ENCODE measurements at regions not wholly inside any gene's neighbourhood (a gene's known extent, or its start where the extent isn't known, plus 50 kb on each side); places are given as distances from the start of the nearest gene placed in this dataset.

GRCh38 chr11:115613004-115613403 is 108.8 kb upstream of the CADM1 start:
- no peak overlapping the region for H3K4me2 ChIP-seq (ENCODE audit: low read length)
- TF ChIP-seq EZH2phosphoT487 (IDR thresholded peaks at IDR 0.05; ENCODE audit: borderline replicate concordance, low read length) (no peak), CTCF (IDR thresholded peaks at IDR 0.05; ENCODE audit: low read depth, low read length, poor library complexity, severe bottlenecking) (no peak)
- no peaks in the 10 kb centered on the region for H3K36me3 ChIP-seq (ENCODE audit: control insufficient read depth, low read length)

GRCh38 chr11:115612046-115612730 is 108.0 kb upstream of the CADM1 start:
- Histone ChIP-seq H3K4me2 (ENCODE audit: low read length) (no peak overlapping the region), H3K36me3 (ENCODE audit: control insufficient read depth, low read length) (no peaks in the 10 kb centered on the region), H3F3A (ENCODE audit: control insufficient read depth, insufficient read depth) (no peaks in the 10 kb centered on the region), H3K9me3 (ENCODE audit: control insufficient read depth, insufficient read depth, low read length) (no peaks in the 10 kb centered on the region), H3K27ac (ENCODE audit: low read depth, low read length) (no peak overlapping the region), H3K79me2 (ENCODE audit: control insufficient read depth, low read length) (no peaks in the 10 kb centered on the region), H3K27me3 (ENCODE audit: control insufficient read depth, low read length) (no peaks in the 10 kb centered on the region), H4K20me1 (ENCODE audit: control insufficient read depth, insufficient read depth, low read depth, low read length) (no peaks in the 10 kb centered on the region), H3K4me1 (ENCODE audit: control insufficient read depth, low read length) (no peaks in the 10 kb centered on the region), H3K4me3 (ENCODE audit: low read length) (no peak overlapping the region), H3K9me2 (replicated peaks; ENCODE audit: control insufficient read depth, low read length) (no peaks in the 10 kb centered on the region)
- TF ChIP-seq EZH2phosphoT487 (IDR thresholded peaks at IDR 0.05; ENCODE audit: borderline replicate concordance, low read length) (no peak), CTCF (IDR thresholded peaks at IDR 0.05; ENCODE audit: low read depth, low read length, poor library complexity, severe bottlenecking) (no peak)

More at GRCh38 chr11:115613004-115613403, 108.8 kb upstream of the CADM1 start:
- no peaks in the 10 kb centered on the region for H4K20me1 ChIP-seq (ENCODE audit: control insufficient read depth, insufficient read depth, low read depth, low read length)
- no peaks in the 10 kb centered on the region for H3K9me3 ChIP-seq (ENCODE audit: control insufficient read depth, insufficient read depth, low read length)
- H3K4me3 ChIP-seq (ENCODE audit: low read length): no peak overlapping the region
- no peak overlapping the region for H3K27ac ChIP-seq (ENCODE audit: low read depth, low read length)
- no peaks in the 10 kb centered on the region for H3K79me2 ChIP-seq (ENCODE audit: control insufficient read depth, low read length)
- no peaks in the 10 kb centered on the region for H3K27me3 ChIP-seq (ENCODE audit: control insufficient read depth, low read length)
- no peaks in the 10 kb centered on the region for H3K9me2 ChIP-seq (replicated peaks; ENCODE audit: control insufficient read depth, low read length)
- no peaks in the 10 kb centered on the region for H3K4me1 ChIP-seq (ENCODE audit: control insufficient read depth, low read length)
- no peaks in the 10 kb centered on the region for H3F3A ChIP-seq (ENCODE audit: control insufficient read depth, insufficient read depth)

DNA sequence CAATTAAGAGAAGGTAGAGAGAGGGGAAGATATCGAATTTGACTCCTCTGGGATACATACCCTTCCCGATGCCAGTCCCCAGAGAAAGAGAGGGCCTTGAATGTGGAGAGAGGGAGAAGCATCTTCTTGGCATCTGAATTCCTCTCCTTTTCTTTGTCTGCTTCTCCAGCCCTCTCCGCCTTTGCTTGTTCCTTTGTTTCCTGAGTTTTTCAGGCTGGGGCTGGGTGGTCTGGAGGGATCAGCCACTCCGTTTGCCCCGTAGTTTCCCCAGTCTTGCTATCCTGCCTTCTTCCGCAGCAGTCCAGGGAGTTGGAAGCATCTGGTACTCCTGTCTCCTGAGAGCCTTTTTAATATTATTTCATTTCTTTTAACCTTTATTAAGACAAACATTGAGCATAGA is 107.1 kb upstream of the CADM1 start:
- no peaks in the 10 kb centered on the region for H3K79me2 ChIP-seq (ENCODE audit: control insufficient read depth, low read length)
- H3K27me3 ChIP-seq (ENCODE audit: control insufficient read depth, low read length): no peaks in the 10 kb centered on the region
- H3K4me2 ChIP-seq (ENCODE audit: low read length): no peak overlapping the region
- H3K27ac ChIP-seq (ENCODE audit: low read depth, low read length): no peak overlapping the region
- no peaks in the 10 kb centered on the region for H3K9me3 ChIP-seq (ENCODE audit: control insufficient read depth, insufficient read depth, low read length)
- no peaks in the 10 kb centered on the region for H3F3A ChIP-seq (ENCODE audit: control insufficient read depth, insufficient read depth)
- no peak overlapping the region for H3K4me3 ChIP-seq (ENCODE audit: low read length)
- no peaks in the 10 kb centered on the region for H4K20me1 ChIP-seq (ENCODE audit: control insufficient read depth, insufficient read depth, low read depth, low read length)
- TF ChIP-seq EZH2phosphoT487 (IDR thresholded peaks at IDR 0.05; ENCODE audit: borderline replicate concordance, low read length) (no peak), CTCF (IDR thresholded peaks at IDR 0.05; ENCODE audit: low read depth, low read length, poor library complexity, severe bottlenecking) (no peak)
- H3K9me2 ChIP-seq (replicated peaks; ENCODE audit: control insufficient read depth, low read length): no peaks in the 10 kb centered on the region
- H3K4me1 ChIP-seq (ENCODE audit: control insufficient read depth, low read length): no peaks in the 10 kb centered on the region
- H3K36me3 ChIP-seq (ENCODE audit: control insufficient read depth, low read length): no peaks in the 10 kb centered on the region

Data from DOHH2 (cell line).